ENCODE measurements at regions not wholly inside any gene's neighbourhood (a gene's known extent, or its start where the extent isn't known, plus 50 kb on each side); places are given as distances from the start of the nearest gene placed in this dataset.

DNA sequence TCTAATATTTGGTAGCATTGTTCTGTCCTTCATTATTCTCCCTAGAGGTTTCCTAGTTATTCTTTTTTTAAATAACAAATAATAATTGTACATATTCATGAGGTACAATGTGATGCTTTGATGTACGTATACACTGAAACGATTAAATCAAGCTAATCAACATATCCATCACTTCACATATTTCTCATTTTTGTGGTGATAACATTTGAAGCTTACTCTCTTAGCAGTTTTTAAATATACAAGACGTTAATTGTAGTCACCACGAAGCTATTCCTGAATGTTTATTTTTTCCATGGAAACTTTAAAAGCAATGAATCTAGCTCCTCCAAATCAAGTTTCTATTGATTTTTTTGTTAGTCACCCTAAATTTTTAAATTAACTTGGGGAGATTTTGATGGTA, 81.1 kb upstream of the PRNP start:
- Histone ChIP-seq H3K27me3 (ENCODE audit: insufficient read depth, low read depth, severe bottlenecking) (no peaks in the 10 kb centered on the region), H3K36me3 (no peaks in the 10 kb centered on the region), H3K9me3 (ENCODE audit: severe bottlenecking) (no peaks in the 10 kb centered on the region), H3K27ac (no peak overlapping the region), H3K4me3 (ENCODE audit: low read depth, low read length) (no peak overlapping the region)
- no peak for DNase-seq
- TF ChIP-seq, protein P1, sequence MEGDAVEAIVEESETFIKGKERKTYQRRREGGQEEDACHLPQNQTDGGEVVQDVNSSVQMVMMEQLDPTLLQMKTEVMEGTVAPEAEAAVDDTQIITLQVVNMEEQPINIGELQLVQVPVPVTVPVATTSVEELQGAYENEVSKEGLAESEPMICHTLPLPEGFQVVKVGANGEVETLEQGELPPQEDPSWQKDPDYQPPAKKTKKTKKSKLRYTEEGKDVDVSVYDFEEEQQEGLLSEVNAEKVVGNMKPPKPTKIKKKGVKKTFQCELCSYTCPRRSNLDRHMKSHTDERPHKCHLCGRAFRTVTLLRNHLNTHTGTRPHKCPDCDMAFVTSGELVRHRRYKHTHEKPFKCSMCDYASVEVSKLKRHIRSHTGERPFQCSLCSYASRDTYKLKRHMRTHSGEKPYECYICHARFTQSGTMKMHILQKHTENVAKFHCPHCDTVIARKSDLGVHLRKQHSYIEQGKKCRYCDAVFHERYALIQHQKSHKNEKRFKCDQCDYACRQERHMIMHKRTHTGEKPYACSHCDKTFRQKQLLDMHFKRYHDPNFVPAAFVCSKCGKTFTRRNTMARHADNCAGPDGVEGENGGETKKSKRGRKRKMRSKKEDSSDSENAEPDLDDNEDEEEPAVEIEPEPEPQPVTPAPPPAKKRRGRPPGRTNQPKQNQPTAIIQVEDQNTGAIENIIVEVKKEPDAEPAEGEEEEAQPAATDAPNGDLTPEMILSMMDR (IDR thresholded peaks at IDR 0.05; ENCODE audit: low read depth, low read length), result no peak

DNA sequence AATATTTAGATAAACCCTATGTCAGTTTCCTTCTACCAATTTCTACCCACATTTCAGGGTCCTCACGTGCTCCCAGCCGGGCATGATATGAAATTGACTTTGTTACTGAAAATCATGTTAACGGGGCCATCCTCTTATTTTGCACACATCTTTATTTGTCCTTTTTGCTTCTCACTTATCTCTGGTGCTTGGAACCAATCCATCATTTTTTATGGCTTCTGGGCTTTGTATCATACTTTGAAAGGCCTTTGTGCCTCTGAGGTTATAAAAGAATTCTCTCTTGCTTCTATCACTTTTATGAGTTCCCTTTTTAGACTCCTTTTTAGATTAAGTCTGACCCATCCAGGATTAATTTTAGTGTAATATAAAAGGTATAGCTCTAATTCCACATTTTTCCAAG, 81.7 kb upstream of the PRNP start:
- H3K27ac ChIP-seq, result no peak overlapping the region
- H3K27me3 ChIP-seq (ENCODE audit: insufficient read depth, low read depth, severe bottlenecking), result no peaks in the 10 kb centered on the region
- DNase-seq, result no peak
- no peaks in the 10 kb centered on the region for H3K9me3 ChIP-seq (ENCODE audit: severe bottlenecking)
- no peaks in the 10 kb centered on the region for H3K36me3 ChIP-seq
- no peak overlapping the region for H3K4me3 ChIP-seq (ENCODE audit: low read depth, low read length)
- TF ChIP-seq, protein P1 (IDR thresholded peaks at IDR 0.05; ENCODE audit: low read depth, low read length), result no peak

DNA sequence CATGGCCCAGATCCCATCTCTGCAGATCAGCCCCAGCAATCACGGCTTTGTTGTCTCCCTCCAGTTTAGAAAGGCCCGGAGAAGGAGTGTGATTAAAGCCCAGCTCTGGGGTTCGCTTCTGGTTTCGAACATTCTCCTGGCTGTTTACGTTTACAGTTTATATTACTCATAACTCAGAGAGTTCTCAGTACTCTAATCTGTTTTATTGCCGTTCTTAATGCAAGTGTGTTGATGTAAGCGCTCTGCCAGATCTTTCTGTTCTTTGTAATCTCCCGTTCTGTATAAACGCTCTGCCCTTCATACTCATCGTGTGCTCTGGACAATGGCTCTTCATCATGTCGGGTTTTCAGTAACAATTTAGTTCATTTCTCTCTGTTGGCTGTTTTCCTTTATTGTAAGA, 82.5 kb upstream of the PRNP start:
- Histone ChIP-seq H3K36me3 (no peaks in the 10 kb centered on the region), H3K27me3 (ENCODE audit: insufficient read depth, low read depth, severe bottlenecking) (no peaks in the 10 kb centered on the region), H3K27ac (no peak overlapping the region), H3K9me3 (ENCODE audit: severe bottlenecking) (no peaks in the 10 kb centered on the region), H3K4me3 (ENCODE audit: low read depth, low read length) (no peak overlapping the region)
- DNase-seq, result no peak
- TF ChIP-seq, protein P1 (IDR thresholded peaks at IDR 0.05; ENCODE audit: low read depth, low read length), result no peak

DNA sequence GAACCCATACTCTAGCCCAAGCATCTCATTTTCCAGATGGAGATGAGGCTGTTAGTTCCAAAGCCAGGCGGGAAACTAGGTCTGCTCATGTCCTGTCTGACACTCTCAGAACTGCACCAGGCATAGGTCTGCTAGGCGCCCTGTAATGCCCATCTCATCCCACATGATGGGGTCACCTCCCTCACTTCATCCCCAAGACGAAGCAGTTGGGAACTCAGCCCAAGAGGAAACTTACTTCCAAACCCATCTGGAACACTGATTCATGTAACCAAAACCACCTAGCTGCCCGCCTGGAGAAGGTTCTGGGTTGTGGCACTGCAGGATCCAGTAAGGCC, 84.0 kb upstream of the PRNP start:
- TF ChIP-seq, protein P1 (IDR thresholded peaks at IDR 0.05; ENCODE audit: low read depth, low read length), result no peak
- Histone ChIP-seq H3K27me3 (ENCODE audit: insufficient read depth, low read depth, severe bottlenecking) (no peaks in the 10 kb centered on the region), H3K27ac (no peak overlapping the region), H3K9me3 (ENCODE audit: severe bottlenecking) (no peaks in the 10 kb centered on the region), H3K4me3 (ENCODE audit: low read depth, low read length) (no peak overlapping the region), H3K36me3 (no peaks in the 10 kb centered on the region)
- no peak for DNase-seq

DNA sequence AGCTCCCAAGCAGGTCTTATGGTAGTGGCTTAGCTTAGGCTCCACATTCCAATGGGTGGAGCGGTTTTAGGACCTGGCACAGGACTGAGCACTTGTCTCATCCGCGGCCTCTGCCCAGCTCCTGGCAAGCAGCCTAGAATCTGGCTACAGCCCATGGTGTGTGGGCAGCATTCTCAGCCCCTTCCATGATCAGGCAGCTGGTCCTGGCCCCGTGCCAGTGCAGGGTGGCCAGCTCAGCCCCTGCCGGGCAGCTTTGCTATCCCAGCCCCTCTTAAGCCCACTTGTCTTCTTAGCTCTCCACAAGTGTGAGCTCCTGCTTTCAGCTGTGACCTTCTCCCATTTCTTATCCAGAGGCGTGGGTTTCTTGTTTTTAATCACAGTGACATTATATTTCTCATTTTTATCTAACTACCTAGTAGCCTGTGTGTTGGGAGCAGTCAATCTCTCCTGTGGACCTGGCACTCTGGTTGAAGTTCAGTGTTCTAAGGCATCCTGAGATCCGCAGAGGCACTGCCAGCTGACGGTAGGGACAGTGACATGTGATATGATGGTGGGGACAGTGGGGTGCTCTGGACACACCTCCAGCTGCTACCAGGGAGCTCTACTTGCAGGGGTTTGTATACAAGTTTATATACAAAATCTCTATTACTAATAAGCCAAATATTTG, 84.5 kb upstream of the PRNP start:
- Histone ChIP-seq H3K27ac (no peak overlapping the region), H3K36me3 (no peaks in the 10 kb centered on the region), H3K4me3 (ENCODE audit: low read depth, low read length) (no peak overlapping the region), H3K27me3 (ENCODE audit: insufficient read depth, low read depth, severe bottlenecking) (no peaks in the 10 kb centered on the region), H3K9me3 (ENCODE audit: severe bottlenecking) (no peaks in the 10 kb centered on the region)
- no peak for DNase-seq
- TF ChIP-seq, protein P1 (IDR thresholded peaks at IDR 0.05; ENCODE audit: low read depth, low read length), result no peak

Data from WERI-Rb-1 (cell line).